Activated CD4-positive, alpha-beta T cell treated with anti-CD3 and anti-CD28 coated beads, Interleukin-2, amount 10 ng/mL, durations not matched to agents 7 days and 5 days (primary cell): ENCODE measurements at regions not wholly inside any gene's neighbourhood (a gene's known extent, or its start where the extent isn't known, plus 50 kb on each side); places are given as distances from the start of the nearest gene placed in this dataset.
"Not testable (repeated sequence)": the region's sequence is repeated elsewhere in the genome, so short reads cannot be mapped to it uniquely, and the experiment has no call there.

Source experiments
- CTCF ChIA-PET: fragments of 350-600 bp; sonication (Branson Sonifier 250); formaldehyde crosslinking; loops from one replicate; lab custom pipeline; 2021; ENCODE audit warnings: antibody characterized with exemption; lab: Charles Lee
- POLR2A ChIA-PET: fragments of 350-600 bp; sonication (Branson Sonifier 250); formaldehyde crosslinking; loops from one replicate; lab custom pipeline; 2021; ENCODE audit warnings: antibody characterized with exemption; lab: Charles Lee
- DNase-seq: peaks from one replicate; pipeline ENCODE4 v3.0.0-alpha.2; 2020
- H3K27ac Mint-ChIP-seq: one replicate; pipeline ENCODE4 v1.8.0; 2021; ENCODE audit warnings: mild to moderate bottlenecking, moderate library complexity, mixed read lengths
- H3K27me3 Mint-ChIP-seq: one replicate; pipeline ENCODE4 v1.8.0; 2021; ENCODE audit warnings: mixed read lengths
- H3K36me3 Mint-ChIP-seq: one replicate; pipeline ENCODE4 v1.8.0; 2021; ENCODE audit warnings: low read depth, mixed read lengths
- H3K4me1 Mint-ChIP-seq: one replicate; pipeline ENCODE4 v1.8.0; 2021; ENCODE audit warnings: mixed read lengths
- H3K4me3 Mint-ChIP-seq: one replicate; pipeline ENCODE4 v1.8.0; 2021; ENCODE audit warnings: mild to moderate bottlenecking, moderate library complexity, mixed read lengths
- H3K9me3 Mint-ChIP-seq: one replicate; pipeline ENCODE4 v1.8.0; 2021; ENCODE audit warnings: mixed read lengths

- no peak overlapping the region for H3K4me3 Mint-ChIP-seq
- H3K9me3 Mint-ChIP-seq, result no peaks in the 10 kb centered on the region
- H3K36me3 Mint-ChIP-seq, result no peaks in the 10 kb centered on the region
- DNase-seq, result no peak
- CTCF ChIA-PET, result no interaction called here
- POLR2A ChIA-PET, result no interaction called here
- no peak overlapping the region for H3K27ac Mint-ChIP-seq
- H3K27me3 Mint-ChIP-seq, result peaks cover 7% of the 10 kb centered on the region
- H3K4me1 Mint-ChIP-seq, result no peaks in the 10 kb centered on the region
These were observed 80.6 kb upstream of the TRABD2B start for GRCh38 chr1:48077795-48078222.

GRCh38 chr1:48076017-48076416 is 78.8 kb upstream of the TRABD2B start:
- H3K4me1 Mint-ChIP-seq, result no peaks in the 10 kb centered on the region
- H3K27me3 Mint-ChIP-seq, result peaks cover 7% of the 10 kb centered on the region
- H3K9me3 Mint-ChIP-seq, result no peaks in the 10 kb centered on the region
- H3K27ac Mint-ChIP-seq, result no peak overlapping the region
- POLR2A ChIA-PET, result no interaction called here
- H3K4me3 Mint-ChIP-seq, result no peak overlapping the region
- no peak for DNase-seq
- CTCF ChIA-PET, result no interaction called here
- H3K36me3 Mint-ChIP-seq, result no peaks in the 10 kb centered on the region

GRCh38 chr1:48073798-48074530 is 76.8 kb upstream of the TRABD2B start:
- ChIA-PET CTCF (no interaction called here), POLR2A (no interaction called here)
- H3K4me1 Mint-ChIP-seq, result no peaks in the 10 kb centered on the region
- H3K36me3 Mint-ChIP-seq, result no peaks in the 10 kb centered on the region
- no peak overlapping the region for H3K4me3 Mint-ChIP-seq
- DNase-seq, result no peak
- no peaks in the 10 kb centered on the region for H3K9me3 Mint-ChIP-seq
- H3K27ac Mint-ChIP-seq, result no peak overlapping the region
- peaks cover 7% of the 10 kb centered on the region for H3K27me3 Mint-ChIP-seq

- ChIA-PET CTCF (no interaction called here), POLR2A (no interaction called here)
- Mint-ChIP-seq H3K4me1 (no peaks in the 10 kb centered on the region), H3K27me3 (no peaks in the 10 kb centered on the region), H3K4me3 (no peak overlapping the region), H3K36me3 (no peaks in the 10 kb centered on the region), H3K9me3 (no peaks in the 10 kb centered on the region), H3K27ac (no peak overlapping the region)
- no peak for DNase-seq
These were observed 74.3 kb upstream of the TRABD2B start for GRCh38 chr1:48071513-48071912.

- CTCF ChIA-PET, result no interaction called here
- POLR2A ChIA-PET, result no interaction called here
These were observed 73.2 kb upstream of the TRABD2B start for GRCh38 chr1:48070396-48070750.

GRCh38 chr1:48069662-48070395 is 72.6 kb upstream of the TRABD2B start:
- no peaks in the 10 kb centered on the region for H3K36me3 Mint-ChIP-seq
- CTCF ChIA-PET, result no interaction called here
- no peaks in the 10 kb centered on the region for H3K27me3 Mint-ChIP-seq
- H3K4me3 Mint-ChIP-seq, result no peak overlapping the region
- no peak overlapping the region for H3K27ac Mint-ChIP-seq
- no peak for DNase-seq
- POLR2A ChIA-PET, result no interaction called here
- H3K9me3 Mint-ChIP-seq, result no peaks in the 10 kb centered on the region
- H3K4me1 Mint-ChIP-seq, result no peaks in the 10 kb centered on the region

More at GRCh38 chr1:48070396-48070750, 73.2 kb upstream of the TRABD2B start:
- Mint-ChIP-seq H3K9me3 (no peaks in the 10 kb centered on the region), H3K4me3 (no peak overlapping the region), H3K36me3 (no peaks in the 10 kb centered on the region), H3K4me1 (no peaks in the 10 kb centered on the region), H3K27me3 (no peaks in the 10 kb centered on the region), H3K27ac (no peak overlapping the region)
- no peak for DNase-seq

GRCh38 chr1:48068206-48068605 is 71.0 kb upstream of the TRABD2B start:
- ChIA-PET POLR2A (no interaction called here), CTCF (no interaction called here)
- DNase-seq, result no peak
- Mint-ChIP-seq H3K4me3 (no peak overlapping the region), H3K36me3 (no peaks in the 10 kb centered on the region), H3K27ac (no peak overlapping the region), H3K9me3 (no peaks in the 10 kb centered on the region), H3K27me3 (no peaks in the 10 kb centered on the region), H3K4me1 (no peaks in the 10 kb centered on the region)

GRCh38 chr1:48066936-48067335 is 69.8 kb upstream of the TRABD2B start:
- DNase-seq, result no peak
- Mint-ChIP-seq H3K9me3 (no peaks in the 10 kb centered on the region), H3K36me3 (no peaks in the 10 kb centered on the region), H3K4me3 (no peak overlapping the region), H3K27ac (no peak overlapping the region), H3K27me3 (no peaks in the 10 kb centered on the region), H3K4me1 (no peaks in the 10 kb centered on the region)
- ChIA-PET POLR2A (no interaction called here), CTCF (interaction anchor here (1.1 kb wide), 1 partner anchor 8 kb away, joined by 3 read pairs; no protein-coding TSS in a partner anchor)

GRCh38 chr1:48064693-48065092 is 67.5 kb upstream of the TRABD2B start:
- H3K4me1 Mint-ChIP-seq, H3K4me3 Mint-ChIP-seq, H3K27me3 Mint-ChIP-seq, H3K27ac Mint-ChIP-seq, H3K36me3 Mint-ChIP-seq, H3K9me3 Mint-ChIP-seq, CTCF ChIA-PET, DNase-seq, POLR2A ChIA-PET: not testable (repeated sequence)

- H3K27ac Mint-ChIP-seq, result no peak overlapping the region
- no peaks in the 10 kb centered on the region for H3K9me3 Mint-ChIP-seq
- no peak overlapping the region for H3K4me3 Mint-ChIP-seq
- H3K4me1 Mint-ChIP-seq, result no peaks in the 10 kb centered on the region
- ChIA-PET POLR2A (no interaction called here), CTCF (interaction anchor here (0.7 to 1.2 kb wide), 2 partner anchors 65 to 1144 kb away, joined by 3 read pairs; partner anchors contain the start of gene TRABD2B)
- H3K27me3 Mint-ChIP-seq, result no peaks in the 10 kb centered on the region
- H3K36me3 Mint-ChIP-seq, result no peaks in the 10 kb centered on the region
- DNase-seq, result no peak
These were observed 65.2 kb upstream of the TRABD2B start for GRCh38 chr1:48062353-48062752.

- CTCF ChIA-PET, result interaction anchor here (1.2 kb wide), 1 partner anchor 64 kb away, joined by 3 read pairs; the partner anchor contains the start of gene TRABD2B
- Mint-ChIP-seq H3K9me3 (no peaks in the 10 kb centered on the region), H3K4me1 (no peaks in the 10 kb centered on the region)
These were observed 64.3 kb upstream of the TRABD2B start for GRCh38 chr1:48061162-48062136.

GRCh38 chr1:48059289-48059688 is 62.1 kb upstream of the TRABD2B start:
- Mint-ChIP-seq H3K27me3 (no peaks in the 10 kb centered on the region), H3K4me1 (no peaks in the 10 kb centered on the region), H3K4me3 (no peak overlapping the region), H3K9me3 (no peaks in the 10 kb centered on the region), H3K36me3 (no peaks in the 10 kb centered on the region), H3K27ac (no peak overlapping the region)
- DNase-seq, result no peak
- ChIA-PET POLR2A (no interaction called here), CTCF (no interaction called here)

More at GRCh38 chr1:48061162-48062136, 64.3 kb upstream of the TRABD2B start:
- peak; percentile 30 for DNase-seq
- POLR2A ChIA-PET, result no interaction called here
- H3K36me3 Mint-ChIP-seq, result no peaks in the 10 kb centered on the region
- H3K27me3 Mint-ChIP-seq, result no peaks in the 10 kb centered on the region
- no peak overlapping the region for H3K4me3 Mint-ChIP-seq
- no peak overlapping the region for H3K27ac Mint-ChIP-seq
